ENCODE measurements at regions not wholly inside any gene's neighbourhood (a gene's known extent, or its start where the extent isn't known, plus 50 kb on each side); places are given as distances from the start of the nearest gene placed in this dataset.

DNA sequence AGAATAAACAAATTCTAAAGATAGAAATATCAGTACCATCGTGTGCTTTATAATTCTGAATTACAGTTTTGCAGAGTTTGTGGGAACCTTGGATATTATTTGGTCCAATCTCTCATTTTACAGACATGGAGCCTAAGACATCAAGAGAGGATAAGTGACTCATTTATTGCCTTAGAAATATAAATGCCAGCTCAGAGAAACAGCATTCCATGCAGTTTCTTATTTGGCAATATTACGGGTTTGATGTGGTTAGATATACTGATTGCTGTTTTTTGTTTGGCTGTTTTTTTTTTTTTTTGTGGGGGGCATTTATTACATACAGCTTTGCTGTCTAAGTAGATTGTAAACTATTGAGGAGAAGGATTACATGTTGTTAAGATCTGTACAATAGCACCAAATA lies 1241.1 kb upstream of the LRRTM1 start:
- TF ChIP-seq POLR2A (IDR thresholded peaks at IDR 0.05; ENCODE audit: low read length), result no peak
- no peak for TF ChIP-seq GATA1 (IDR thresholded peaks at IDR 0.05; ENCODE audit: low read depth, low read length)
